Trophoblast cell (in vitro differentiated cells and primary cell): ENCODE measurements at regions not wholly inside any gene's neighbourhood (a gene's known extent, or its start where the extent isn't known, plus 50 kb on each side); places are given as distances from the start of the nearest gene placed in this dataset.

Source experiments
- DNase-seq, 2 donors: peaks; one replicate each; pipeline ENCODE4 v3.0.0-alpha.2; 2016
- H2AFZ ChIP-seq: 2 replicates; pipeline ENCODE4 v1.6.1; 2013; ENCODE audit warnings: low read length, moderate library complexity, mild to moderate bottlenecking; ENCODE audit not compliant: insufficient read depth, poor library complexity
- H2AK5ac ChIP-seq: 2 replicates; pipeline ENCODE4 v1.6.1; 2013; ENCODE audit warnings: mild to moderate bottlenecking, low read length
- H2BK120ac ChIP-seq: 2 replicates; pipeline ENCODE4 v1.6.1; 2013; ENCODE audit warnings: low read length, mild to moderate bottlenecking, moderate library complexity; ENCODE audit not compliant: insufficient read depth, poor library complexity
- H2BK12ac ChIP-seq: 2 replicates; pipeline ENCODE4 v1.6.1; 2013; ENCODE audit warnings: mild to moderate bottlenecking, low read length, moderate library complexity
- H2BK5ac ChIP-seq: 2 replicates; pipeline ENCODE4 v1.6.1; 2013; ENCODE audit warnings: low read length, low read depth, moderate library complexity, mild to moderate bottlenecking; ENCODE audit not compliant: poor library complexity
- H3K14ac ChIP-seq: 2 replicates; pipeline ENCODE4 v1.6.1; 2013; ENCODE audit warnings: mild to moderate bottlenecking, low read length
- H3K18ac ChIP-seq: 2 replicates; pipeline ENCODE4 v1.6.1; 2013; ENCODE audit warnings: mild to moderate bottlenecking, low read length
- H3K23ac ChIP-seq: 2 replicates; pipeline ENCODE4 v1.6.1; 2013; ENCODE audit warnings: low read length
- H3K27ac ChIP-seq: 2 replicates; pipeline ENCODE4 v1.5.1; 2013; ENCODE audit warnings: low read depth, mild to moderate bottlenecking, inconsistent platforms, low read length, moderate library complexity
- H3K27me3 ChIP-seq: 2 replicates; pipeline ENCODE4 v1.6.1; 2013; ENCODE audit warnings: inconsistent platforms, mild to moderate bottlenecking, low read length, moderate library complexity; ENCODE audit not compliant: insufficient read depth
- H3K36me3 ChIP-seq, 2 experiments: 1 replicate in 1 of 2; 2 replicates in 1 of 2; pipeline ENCODE4 v1.6.1; 2013; ENCODE audit warnings: low read length in 2 of 2, mild to moderate bottlenecking in 2 of 2, moderate library complexity in 1 of 2; ENCODE audit not compliant: insufficient read depth in 2 of 2, control insufficient read depth in 1 of 2
- H3K4ac ChIP-seq: 2 replicates; pipeline ENCODE4 v1.6.1; 2013; ENCODE audit warnings: low read depth, mild to moderate bottlenecking, low read length, moderate library complexity
- H3K4me1 ChIP-seq, 2 experiments: 1 replicate in 1 of 2; 2 replicates in 1 of 2; pipeline ENCODE4 v1.6.1; 2013; ENCODE audit warnings: low read length in 2 of 2, mild to moderate bottlenecking in 2 of 2, moderate library complexity in 1 of 2; ENCODE audit not compliant: insufficient read depth in 2 of 2, control insufficient read depth in 1 of 2
- H3K4me2 ChIP-seq: 2 replicates; pipeline ENCODE4 v1.6.1; 2013; ENCODE audit warnings: inconsistent platforms, mild to moderate bottlenecking, low read length, moderate library complexity
- H3K4me3 ChIP-seq: 2 replicates; pipeline ENCODE4 v1.5.1; 2013; ENCODE audit warnings: mild to moderate bottlenecking, low read depth, low read length, inconsistent platforms
- H3K79me1 ChIP-seq: one replicate; pipeline ENCODE4 v1.6.1; 2013; ENCODE audit warnings: low read length
- H3K79me2 ChIP-seq: 2 replicates; pipeline ENCODE4 v1.6.1; 2013; ENCODE audit warnings: low read length, mild to moderate bottlenecking; ENCODE audit not compliant: control insufficient read depth, insufficient read depth, poor library complexity
- H3K9ac ChIP-seq: 2 replicates; pipeline ENCODE4 v1.6.1; 2013; ENCODE audit warnings: mild to moderate bottlenecking, low read length
- H3K9me3 ChIP-seq: 2 replicates; pipeline ENCODE4 v1.6.1; 2013; ENCODE audit warnings: low read depth, mild to moderate bottlenecking, control low read depth, inconsistent platforms, low read length; ENCODE audit not compliant: insufficient read depth
- H4K12ac ChIP-seq: 2 replicates; pipeline ENCODE4 v1.6.1; 2013; ENCODE audit warnings: low read depth, mild to moderate bottlenecking, low read length, moderate library complexity
- H4K8ac ChIP-seq: 2 replicates; pipeline ENCODE4 v1.6.1; 2013; ENCODE audit warnings: low read depth, mild to moderate bottlenecking, low read length, moderate library complexity
- H4K91ac ChIP-seq: one replicate; pipeline ENCODE4 v1.6.1; 2013; ENCODE audit warnings: low read depth, mild to moderate bottlenecking, low read length, moderate library complexity
- WGBS: extraction: QIAGEN DNeasy Blood & Tissue Kit; methylation state at CpG from one replicate; pipeline ENCODE4 v1.1.7; 2013; ENCODE audit warnings: missing lambda C conversion rate; ENCODE audit not compliant: insufficient read length, insufficient coverage; ENCODE audit errors: extremely low coverage; 5-methylcytosine and 5-hydroxymethylcytosine counted together

GRCh38 chr6:91366781-91367180 is 779.9 kb upstream of the MAP3K7 start:
- no peak overlapping the region for H4K91ac ChIP-seq
- no peak overlapping the region for H4K12ac ChIP-seq
- no peaks in the 10 kb centered on the region for H3K79me1 ChIP-seq
- WGBS, result no CpG with 5 or more reads among the region's 3 CpGs
- H3K4ac ChIP-seq, result no peak overlapping the region
- H3K4me1 ChIP-seq, result no peaks in the 10 kb centered on the region
- no peak overlapping the region for H4K8ac ChIP-seq
- H3K18ac ChIP-seq, result no peak overlapping the region
- H2BK12ac ChIP-seq, result no peak overlapping the region
- H3K4me3 ChIP-seq, result no peak overlapping the region
- no peaks in the 10 kb centered on the region for H3K9me3 ChIP-seq
- H3K23ac ChIP-seq, result no peak overlapping the region
- no peaks in the 10 kb centered on the region for H3K36me3 ChIP-seq
- no peak overlapping the region for H2AFZ ChIP-seq
- no peak overlapping the region for H2BK120ac ChIP-seq
- H2AK5ac ChIP-seq, result no peak overlapping the region
- H3K14ac ChIP-seq, result no peak overlapping the region
- H3K27me3 ChIP-seq, result no peaks in the 10 kb centered on the region
- H3K27ac ChIP-seq, result no peak overlapping the region
- peak in 1 of 2 donors; percentile 28 for DNase-seq
- no peaks in the 10 kb centered on the region for H3K79me2 ChIP-seq
- H3K9ac ChIP-seq, result no peak overlapping the region
- no peak overlapping the region for H3K4me2 ChIP-seq
- no peak overlapping the region for H2BK5ac ChIP-seq

DNA sequence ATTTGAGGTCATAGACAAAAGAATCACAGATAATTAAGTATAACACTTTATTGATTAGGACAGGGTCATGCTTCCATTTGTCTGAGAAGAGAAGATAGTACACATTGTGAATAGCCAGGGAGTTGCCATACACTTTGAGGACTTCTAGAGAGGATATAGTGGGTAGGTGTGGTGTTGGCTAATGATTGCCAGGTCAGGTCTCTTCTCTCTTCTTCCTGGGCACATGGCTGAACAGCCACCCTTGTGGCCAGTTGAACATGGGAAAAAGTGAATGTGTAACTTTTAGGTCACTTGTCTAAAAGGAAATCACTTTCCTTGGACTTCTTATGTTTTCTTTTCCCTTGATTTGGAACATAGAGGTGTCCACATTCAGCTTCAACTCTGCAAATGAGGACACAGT is 772.1 kb upstream of the MAP3K7 start:
- H3K4me3 ChIP-seq, result no peak overlapping the region
- no peak overlapping the region for H4K8ac ChIP-seq
- H3K23ac ChIP-seq, result no peak overlapping the region
- no peak overlapping the region for H2BK5ac ChIP-seq
- H4K12ac ChIP-seq, result no peak overlapping the region
- no peak for DNase-seq
- no peak overlapping the region for H2BK120ac ChIP-seq
- H3K18ac ChIP-seq, result no peak overlapping the region
- H4K91ac ChIP-seq, result no peak overlapping the region
- H2BK12ac ChIP-seq, result no peak overlapping the region
- no peaks in the 10 kb centered on the region for H3K79me2 ChIP-seq
- no peak overlapping the region for H2AFZ ChIP-seq
- no peak overlapping the region for H3K4ac ChIP-seq
- H3K9ac ChIP-seq, result no peak overlapping the region
- H3K4me1 ChIP-seq, result no peaks in the 10 kb centered on the region
- H2AK5ac ChIP-seq, result no peak overlapping the region
- H3K79me1 ChIP-seq, result no peaks in the 10 kb centered on the region
- no peak overlapping the region for H3K27ac ChIP-seq
- no peaks in the 10 kb centered on the region for H3K9me3 ChIP-seq
- no peaks in the 10 kb centered on the region for H3K27me3 ChIP-seq
- H3K36me3 ChIP-seq, result no peaks in the 10 kb centered on the region
- no peak overlapping the region for H3K14ac ChIP-seq
- no peak overlapping the region for H3K4me2 ChIP-seq

GRCh38 chr6:91352878-91353277 is 766.0 kb upstream of the MAP3K7 start:
- Histone ChIP-seq H3K14ac (no peak overlapping the region), H2AK5ac (no peak overlapping the region), H3K4me3 (no peak overlapping the region), H3K23ac (no peak overlapping the region), H3K27ac (no peak overlapping the region), H3K36me3 (no peaks in the 10 kb centered on the region), H4K91ac (no peak overlapping the region), H3K27me3 (no peaks in the 10 kb centered on the region), H4K12ac (no peak overlapping the region), H3K4me2 (no peak overlapping the region), H3K79me2 (no peaks in the 10 kb centered on the region), H2BK5ac (no peak overlapping the region), H4K8ac (no peak overlapping the region), H3K79me1 (no peaks in the 10 kb centered on the region), H2AFZ (no peak overlapping the region), H3K4ac (no peak overlapping the region), H3K18ac (no peak overlapping the region), H3K9me3 (no peaks in the 10 kb centered on the region), H2BK120ac (no peak overlapping the region), H2BK12ac (no peak overlapping the region), H3K9ac (no peak overlapping the region), H3K4me1 (no peaks in the 10 kb centered on the region)
- no CpG with 5 or more reads among the region's 4 CpGs for WGBS
- peak in 1 of 2 donors; percentile 2 for DNase-seq

DNA sequence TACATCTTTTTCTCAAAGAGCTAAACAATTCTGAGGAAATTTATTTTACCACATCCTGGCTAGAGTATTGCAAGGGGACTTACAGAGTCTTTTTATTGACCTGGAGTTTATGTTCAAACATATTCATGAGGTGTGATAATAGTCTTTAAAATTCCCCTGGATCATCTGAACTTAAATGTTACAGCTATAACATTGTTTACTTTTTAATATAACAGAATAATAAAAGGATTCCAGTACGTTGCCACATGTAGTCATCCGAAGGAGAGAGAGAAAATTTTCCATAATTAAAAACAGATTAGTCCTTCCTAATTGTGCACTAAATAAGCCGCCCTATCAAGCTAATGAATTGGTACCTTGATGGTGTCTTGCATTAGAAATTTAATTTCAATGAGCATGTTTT is 765.4 kb upstream of the MAP3K7 start:
- H2BK120ac ChIP-seq, result no peak overlapping the region
- no peak overlapping the region for H4K12ac ChIP-seq
- WGBS, result no CpG with 5 or more reads among the region's 3 CpGs
- H4K8ac ChIP-seq, result no peak overlapping the region
- H3K4ac ChIP-seq, result no peak overlapping the region
- H3K4me3 ChIP-seq, result no peak overlapping the region
- no peak overlapping the region for H3K14ac ChIP-seq
- H2BK12ac ChIP-seq, result no peak overlapping the region
- H2AFZ ChIP-seq, result no peak overlapping the region
- no peaks in the 10 kb centered on the region for H3K79me1 ChIP-seq
- H4K91ac ChIP-seq, result no peak overlapping the region
- no peaks in the 10 kb centered on the region for H3K36me3 ChIP-seq
- no peak for DNase-seq
- no peaks in the 10 kb centered on the region for H3K27me3 ChIP-seq
- H3K27ac ChIP-seq, result no peak overlapping the region
- no peak overlapping the region for H2AK5ac ChIP-seq
- no peaks in the 10 kb centered on the region for H3K79me2 ChIP-seq
- no peak overlapping the region for H3K9ac ChIP-seq
- H3K4me2 ChIP-seq, result no peak overlapping the region
- H3K9me3 ChIP-seq, result no peaks in the 10 kb centered on the region
- H3K18ac ChIP-seq, result no peak overlapping the region
- H2BK5ac ChIP-seq, result no peak overlapping the region
- no peak overlapping the region for H3K23ac ChIP-seq
- no peaks in the 10 kb centered on the region for H3K4me1 ChIP-seq
